IMR-90 (cell line): ENCODE measurements at regions not wholly inside any gene's neighbourhood (a gene's known extent, or its start where the extent isn't known, plus 50 kb on each side); places are given as distances from the start of the nearest gene placed in this dataset.
A peak's percentile ranks its signal among the peaks of the same experiment; 100 is the strongest.

Source experiments
- ATAC-seq: fragments of 200-7000 bp; cut with Tn5 transposase; 2 replicates; pipeline ENCODE4 v1.9.1; 2020; ENCODE audit warnings: low read depth, mild to moderate bottlenecking, moderate library complexity
- BruUV-seq: library from RNA; stranded (reverse); fragments of 400-500 nt; replicated peaks from 2 replicates; lab custom pipeline; 2021; lab: Mats Ljungman, UMichigan
- CTCF ChIA-PET: fragments of 300-600 bp; formaldehyde crosslinking; extraction: SDS; loops from one replicate; lab custom pipeline; 2021; ENCODE audit warnings: antibody characterized with exemption; lab: Yijun Ruan, JAX
- POLR2A ChIA-PET: fragments of 300-600 bp; sonication (Branson Sonifier 250); formaldehyde crosslinking; loops from one replicate; lab custom pipeline; 2022; ENCODE audit warnings: antibody characterized with exemption; ENCODE audit not compliant: unreplicated experiment; lab: Charles Lee
- DNase-seq: peaks from one replicate; pipeline ENCODE4 v3.0.0; 2013
- H2AFZ ChIP-seq: replicated peaks from 2 replicates; pipeline ENCODE3; 2013; ENCODE audit warnings: low read length, mild to moderate bottlenecking; ENCODE audit not compliant: poor library complexity
- H2AK5ac ChIP-seq: 2 replicates; pipeline ENCODE4 v1.6.1; 2013; ENCODE audit warnings: low read depth, low read length, inconsistent platforms
- H2AK9ac ChIP-seq: replicated peaks from 2 replicates; pipeline ENCODE3; 2013; ENCODE audit warnings: mild to moderate bottlenecking, low read depth, low read length, moderate library complexity; ENCODE audit not compliant: poor library complexity
- H2BK120ac ChIP-seq: 2 replicates; pipeline ENCODE4 v1.6.1; 2013; ENCODE audit warnings: low read depth, low read length, inconsistent platforms
- H2BK15ac ChIP-seq: 3 replicates; pipeline ENCODE4 v1.6.1; 2013; ENCODE audit warnings: low read depth, low read length, inconsistent platforms
- H2BK20ac ChIP-seq: 2 replicates; pipeline ENCODE4 v1.6.1; 2013; ENCODE audit warnings: low read depth, mild to moderate bottlenecking, inconsistent platforms, low read length, moderate library complexity
- H2BK5ac ChIP-seq: 2 replicates; pipeline ENCODE4 v1.6.1; 2013; ENCODE audit warnings: mild to moderate bottlenecking, low read depth, low read length, inconsistent platforms; ENCODE audit not compliant: poor library complexity, severe bottlenecking
- H3K14ac ChIP-seq: replicated peaks from 2 replicates; pipeline ENCODE4 v1.6.1; 2013; ENCODE audit warnings: low read depth, low read length, inconsistent platforms
- H3K18ac ChIP-seq: 2 replicates; pipeline ENCODE4 v1.6.1; 2013; ENCODE audit warnings: low read depth, low read length, control low read depth
- H3K23ac ChIP-seq: 2 replicates; pipeline ENCODE4 v1.6.1; 2013; ENCODE audit warnings: low read depth, low read length, inconsistent platforms
- H3K27ac ChIP-seq: 2 replicates; pipeline ENCODE4 v1.5.1; 2013; ENCODE audit warnings: mild to moderate bottlenecking, control low read depth, low read length; ENCODE audit not compliant: insufficient read depth
- H3K27me3 ChIP-seq: 2 replicates; pipeline ENCODE4 v1.6.1; 2013; ENCODE audit warnings: low read length; ENCODE audit not compliant: control insufficient read depth, insufficient read depth
- H3K36me3 ChIP-seq: 2 replicates; pipeline ENCODE4 v1.6.1; 2013; ENCODE audit warnings: low read length, mixed read lengths; ENCODE audit not compliant: control insufficient read depth, insufficient read depth
- H3K4ac ChIP-seq: 2 replicates; pipeline ENCODE4 v1.6.1; 2013; ENCODE audit warnings: low read depth, low read length, inconsistent platforms
- H3K4me1 ChIP-seq: 2 replicates; pipeline ENCODE4 v1.6.1; 2013; ENCODE audit warnings: low read length, mixed read lengths; ENCODE audit not compliant: control insufficient read depth, insufficient read depth
- H3K4me2 ChIP-seq: 2 replicates; pipeline ENCODE4 v1.6.1; 2013; ENCODE audit warnings: low read depth, mild to moderate bottlenecking, control low read depth, low read length, moderate library complexity
- H3K4me3 ChIP-seq: 2 replicates; pipeline ENCODE4 v1.5.1; 2013; ENCODE audit warnings: low read depth, mild to moderate bottlenecking, control low read depth, low read length, moderate library complexity; ENCODE audit not compliant: insufficient read depth
- H3K56ac ChIP-seq: 2 replicates; pipeline ENCODE4 v1.6.1; 2013; ENCODE audit warnings: low read length, inconsistent platforms; ENCODE audit not compliant: insufficient read depth; ENCODE audit errors: extremely low read depth
- H3K79me1 ChIP-seq, 2 experiments: 2 replicates each; pipeline ENCODE4 v1.6.1; 2013; ENCODE audit warnings: low read length in 2 of 2, inconsistent platforms in 1 of 2, low read depth in 1 of 2
- H3K9ac ChIP-seq: 2 replicates; pipeline ENCODE4 v1.6.1; 2013; ENCODE audit warnings: low read depth, low read length, control low read depth
- H3K9me1 ChIP-seq: 2 replicates; pipeline ENCODE4 v1.6.1; 2013; ENCODE audit warnings: low read length, inconsistent platforms; ENCODE audit not compliant: insufficient read depth
- H3K9me3 ChIP-seq: 2 replicates; pipeline ENCODE4 v1.6.1; 2013; ENCODE audit warnings: low read length; ENCODE audit not compliant: control insufficient read depth, insufficient read depth
- H4K20me1 ChIP-seq: 2 replicates; pipeline ENCODE4 v1.6.1; 2013; ENCODE audit warnings: low read length, inconsistent platforms; ENCODE audit not compliant: insufficient read depth
- H4K5ac ChIP-seq: 2 replicates; pipeline ENCODE4 v1.6.1; 2013; ENCODE audit warnings: mild to moderate bottlenecking, low read depth, low read length, control low read depth
- H4K8ac ChIP-seq, 2 experiments: 2 replicates each; pipeline ENCODE4 v1.6.1; 2013; ENCODE audit warnings: low read depth in 2 of 2, low read length in 2 of 2, control low read depth in 1 of 2, inconsistent platforms in 1 of 2
- H4K91ac ChIP-seq: 2 replicates; pipeline ENCODE4 v1.6.1; 2013; ENCODE audit warnings: low read depth, low read length, inconsistent platforms; ENCODE audit not compliant: insufficient read depth
- CHD1 ChIP-seq: IDR thresholded peaks from 2 replicates; pipeline ENCODE4 v1.6.1; 2012; ENCODE audit warnings: low read depth, low read length, improper control_type of control experiment
- MAFK ChIP-seq: IDR thresholded peaks from 2 replicates; pipeline ENCODE4 v1.6.1; 2012; ENCODE audit warnings: low read depth, low read length, improper control_type of control experiment
- WGBS, 2 experiments: methylation state at CpG; one replicate each; pipeline versions ENCODE4 v1.1.5 to v1.1.7; 2013; ENCODE audit warnings: missing lambda C conversion rate in 2 of 2; ENCODE audit not compliant: insufficient read length in 1 of 2; ENCODE audit errors: extremely low coverage in 2 of 2; 5-methylcytosine and 5-hydroxymethylcytosine counted together
- dilution Hi-C: fragments of 300-500 bp; cut with HindIII; formaldehyde crosslinking; loops from one replicate; pipeline ENCODE4 v1.14.3; 2018; ENCODE audit warnings: low sequenced_read_pairs; ENCODE audit not compliant: unreplicated experiment
- in situ Hi-C: fragments of 300-500 bp; cut with MboI; formaldehyde crosslinking; loops from 3 replicates; pipeline ENCODE4 v1.14.3; 2019; ENCODE audit warnings: low sequenced_read_pairs, inconsistent platforms, mixed read lengths
- intact Hi-C: fragments of 100-400 bp; cut with micrococcal nuclease; formaldehyde crosslinking; loops from 2 replicates; pipeline ENCODE4 v1.10.0; 2022

GRCh38 chr9:79975621-79976256, 404.0 kb downstream of the TLE4 start:
- no peak overlapping the region for H3K23ac ChIP-seq
- dilution Hi-C loops, result no loop called here
- H3K18ac ChIP-seq, result no peak overlapping the region
- WGBS, 2 experiments, result no CpG with 5 or more reads among the region's 10 CpGs
- no peak overlapping the region for H3K4me2 ChIP-seq
- ChIA-PET CTCF (no interaction called here), POLR2A (no interaction called here)
- DNase-seq (no peak), ATAC-seq (no peak)
- H2BK5ac ChIP-seq, result no peak overlapping the region
- H4K8ac ChIP-seq, result no peak overlapping the region
- intact Hi-C loops, result no loop called here
- no peak overlapping the region for H4K5ac ChIP-seq
- H3K56ac ChIP-seq, result no peak overlapping the region
- no peak overlapping the region for H2AFZ ChIP-seq
- H3K79me1 ChIP-seq, result no peaks in the 10 kb centered on the region
- H3K4ac ChIP-seq, result no peak overlapping the region
- no peak overlapping the region for H3K14ac ChIP-seq
- no peaks in the 10 kb centered on the region for H3K9me1 ChIP-seq
- H3K36me3 ChIP-seq, result no peaks in the 10 kb centered on the region
- H3K4me3 ChIP-seq, result no peak overlapping the region
- H3K9me3 ChIP-seq, result no peaks in the 10 kb centered on the region
- no peak overlapping the region for H3K27ac ChIP-seq
- H3K27me3 ChIP-seq, result peaks cover 12% of the 10 kb centered on the region
- no TSS peak for BruUV-seq
- no peaks in the 10 kb centered on the region for H3K4me1 ChIP-seq
- H2BK120ac ChIP-seq, result no peak overlapping the region
- H2AK9ac ChIP-seq, result no peak overlapping the region
- TF ChIP-seq MAFK, result peak; percentile 53
- no peak for TF ChIP-seq CHD1
- in situ Hi-C loops, result no loop called here
- H3K9ac ChIP-seq, result no peak overlapping the region
- no peak overlapping the region for H2BK15ac ChIP-seq
- no peak overlapping the region for H2BK20ac ChIP-seq
- no peaks in the 10 kb centered on the region for H4K20me1 ChIP-seq
- H2AK5ac ChIP-seq, result no peak overlapping the region
- H4K91ac ChIP-seq, result no peak overlapping the region
